GM12891 (cell line): ENCODE measurements at regions not wholly inside any gene's neighbourhood (a gene's known extent, or its start where the extent isn't known, plus 50 kb on each side); places are given as distances from the start of the nearest gene placed in this dataset.

ENCODE experiments used
- DNase-seq: peaks from one replicate; pipeline ENCODE4 v3.0.0; 2011; ENCODE audit warnings: low spot score; ENCODE audit not compliant: insufficient read length
- FAIRE-seq: peaks from 2 replicates; lab custom pipeline; 2011; peaks lifted over from hg19 to GRCh38; lab: Jason Lieb, UNC
- PAX5 ChIP-seq: IDR thresholded peaks from 2 replicates; pipeline ENCODE4 v1.6.1; 2011; ENCODE audit warnings: low read length, moderate library complexity, mild to moderate bottlenecking; ENCODE audit not compliant: insufficient read depth, severe bottlenecking
- POLR2A ChIP-seq: IDR thresholded peaks from 2 replicates; pipeline ENCODE4 v1.6.1; 2011; ENCODE audit warnings: low read depth, low read length, control low read depth
- POLR2AphosphoS5 ChIP-seq: IDR thresholded peaks from 2 replicates; pipeline ENCODE4 v1.6.1; 2011; ENCODE audit warnings: low read depth, low read length, control low read depth
- POU2F2 ChIP-seq: IDR thresholded peaks from 2 replicates; pipeline ENCODE4 v1.6.1; 2011; ENCODE audit warnings: low read depth, mild to moderate bottlenecking, control low read depth, low read length, moderate library complexity
- SPI1 ChIP-seq: IDR thresholded peaks from 2 replicates; pipeline ENCODE4 v1.6.1; 2011; ENCODE audit warnings: low read depth, low read length, control low read depth
- TAF1 ChIP-seq: IDR thresholded peaks from 2 replicates; pipeline ENCODE4 v1.6.1; 2011; ENCODE audit warnings: low read depth, low read length, control low read depth

DNA sequence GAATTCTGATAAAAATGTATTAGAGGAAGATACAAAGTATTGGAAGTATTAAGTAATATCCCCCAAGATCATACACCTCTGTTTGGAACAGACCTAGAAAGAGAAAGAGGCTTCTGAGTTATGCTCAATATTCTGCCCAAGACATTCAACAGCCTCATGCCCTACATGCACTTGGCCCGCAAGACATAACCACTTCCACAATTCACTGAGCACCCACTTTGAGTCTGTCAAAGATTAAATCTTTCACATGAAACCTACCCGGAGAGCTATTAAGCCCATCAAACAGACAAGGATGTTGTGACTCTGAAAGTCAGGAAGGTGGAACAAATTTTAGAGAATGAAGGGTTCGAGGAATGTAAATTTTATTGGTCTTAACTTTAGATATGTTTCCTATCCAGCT, 344.7 kb upstream of the SYT4 start:
- DNase-seq (no peak), FAIRE-seq (no peak)
- TF ChIP-seq PAX5 (no peak), TAF1 (no peak), POU2F2 (no peak), POLR2AphosphoS5 (no peak), POLR2A (no peak), SPI1 (no peak)

DNA sequence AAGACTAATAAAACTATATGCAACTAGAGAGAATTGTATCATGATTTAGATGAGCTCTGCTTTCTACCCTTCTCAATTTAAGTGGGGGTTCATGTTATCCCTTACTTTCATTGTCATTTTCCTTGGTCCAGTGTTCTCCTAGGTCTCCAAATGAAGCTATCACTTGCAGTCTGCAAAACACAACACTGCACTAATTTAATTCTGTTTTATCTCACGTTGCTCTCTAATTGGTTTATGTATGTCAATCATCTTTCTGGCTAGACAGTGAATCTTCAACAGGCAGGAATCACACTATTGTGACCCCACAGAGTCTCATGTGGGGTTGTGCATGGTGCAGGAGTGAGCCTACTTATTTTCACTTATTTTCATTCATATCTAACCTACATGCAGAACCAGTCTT, 348.3 kb upstream of the SYT4 start:
- FAIRE-seq = no peak
- no peak for DNase-seq
- TF ChIP-seq POLR2AphosphoS5 (no peak), SPI1 (no peak), POLR2A (no peak), POU2F2 (no peak), PAX5 (no peak), TAF1 (no peak)

DNA sequence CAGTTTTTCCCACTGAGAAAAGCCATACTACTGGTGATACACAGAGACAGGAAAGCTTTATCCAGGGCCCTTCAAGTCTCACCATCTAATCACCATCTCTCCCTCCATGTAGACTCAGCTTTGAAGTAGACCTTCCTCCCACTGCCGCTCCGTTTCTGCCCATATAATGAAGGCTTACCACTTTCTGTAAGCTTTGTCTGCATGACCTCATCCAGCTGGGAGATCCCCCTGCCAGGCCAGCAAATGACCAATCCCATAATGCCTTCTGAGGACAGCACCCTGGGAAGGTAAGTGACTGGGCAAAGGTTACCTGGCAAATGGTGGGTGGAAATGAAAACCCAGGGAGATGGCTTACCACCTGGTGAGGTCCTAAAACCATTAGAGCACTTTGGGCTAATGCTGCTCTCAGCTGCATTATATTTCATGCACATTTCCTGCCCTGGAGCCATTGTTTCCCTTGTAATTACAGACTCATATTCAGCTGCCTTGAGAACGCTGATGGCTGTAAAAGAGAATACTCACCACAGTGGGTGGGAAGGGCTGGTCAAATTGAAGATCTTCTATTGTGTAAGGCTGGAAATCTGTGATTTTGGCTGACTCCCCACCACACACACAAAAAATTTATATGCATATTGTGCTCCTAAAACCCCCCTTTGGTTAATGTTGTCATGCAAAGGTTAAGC, 350.7 kb upstream of the SYT4 start:
- DNase-seq = no peak
- FAIRE-seq = no peak
- no peak for TF ChIP-seq TAF1
- TF ChIP-seq POU2F2 = no peak
- TF ChIP-seq PAX5 = no peak
- TF ChIP-seq POLR2A = no peak
- TF ChIP-seq SPI1 = no peak
- TF ChIP-seq POLR2AphosphoS5 = no peak

DNA sequence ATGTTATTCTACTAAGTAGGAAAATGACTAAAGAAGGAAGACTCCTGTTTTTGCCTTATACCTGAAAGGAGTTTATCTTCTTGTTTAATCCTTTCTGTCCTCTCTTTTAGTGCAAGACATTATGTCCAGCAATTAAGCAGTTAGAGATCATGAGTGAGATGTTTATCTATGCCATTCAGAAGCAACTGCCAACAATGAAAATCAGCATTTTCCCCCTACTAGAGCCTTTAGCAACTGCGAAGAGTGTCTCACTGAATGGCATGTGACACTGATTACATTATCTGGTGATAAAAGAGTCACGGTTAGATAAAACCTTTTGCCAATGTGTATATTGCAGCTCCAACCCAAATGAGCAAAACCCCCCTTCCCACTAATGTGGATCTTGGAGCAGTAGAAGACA, 357.7 kb upstream of the SYT4 start:
- FAIRE-seq = no peak
- no peak for DNase-seq
- no peak for TF ChIP-seq SPI1
- no peak for TF ChIP-seq POLR2A

DNA sequence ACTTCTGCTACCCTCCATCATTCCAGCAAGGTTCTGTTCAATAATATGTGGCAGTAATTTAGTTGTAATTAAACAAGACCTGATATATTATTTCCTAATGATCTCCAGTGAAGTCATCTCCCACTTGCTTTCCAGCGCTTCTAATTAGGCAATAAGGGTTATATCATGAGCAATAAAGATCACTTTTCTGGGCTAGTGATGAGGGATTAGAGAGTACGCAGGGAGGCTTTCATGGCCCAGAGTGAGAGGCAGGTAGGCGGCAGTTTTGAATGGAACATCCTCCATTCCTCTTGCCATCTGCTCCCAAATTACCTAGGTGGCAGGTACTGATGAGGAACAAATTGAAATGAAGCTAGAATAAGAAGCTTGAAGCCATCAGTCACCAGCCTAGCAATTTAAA, 358.1 kb upstream of the SYT4 start:
- FAIRE-seq (no peak), DNase-seq (no peak)
- TF ChIP-seq POLR2AphosphoS5 (no peak), PAX5 (no peak), SPI1 (no peak), TAF1 (no peak), POLR2A (no peak), POU2F2 (no peak)

DNA sequence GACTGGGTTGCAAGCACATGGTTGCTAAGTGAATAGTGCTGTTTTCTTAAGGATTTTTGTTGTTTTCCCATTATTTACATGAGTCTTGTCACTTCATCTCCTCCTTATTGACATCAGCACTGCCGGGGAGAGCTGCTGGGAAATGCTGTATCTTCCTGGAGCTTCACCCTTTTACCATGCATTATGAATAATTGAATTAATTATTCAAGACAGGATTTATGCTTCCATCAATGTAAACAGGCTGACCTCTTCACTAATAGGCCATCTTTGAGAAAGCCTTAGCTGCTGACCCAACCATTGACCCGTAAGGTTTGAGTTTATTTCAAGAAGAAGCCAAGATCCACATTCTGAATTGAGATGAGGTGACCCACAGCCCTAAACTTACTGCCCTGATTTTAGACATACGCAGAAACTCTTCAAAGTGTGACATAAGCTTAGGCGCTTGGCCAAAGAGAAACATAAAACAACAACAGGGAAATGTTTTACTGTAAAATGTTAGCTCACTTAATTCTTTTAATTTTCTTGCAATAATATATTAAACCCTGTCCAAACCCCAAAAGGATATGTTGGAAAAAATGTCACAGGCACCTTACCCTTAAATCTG, 365.5 kb upstream of the SYT4 start:
- DNase-seq = no peak
- TF ChIP-seq SPI1 (no peak), TAF1 (no peak), POLR2AphosphoS5 (no peak), POU2F2 (no peak), PAX5 (no peak), POLR2A (no peak)
- no peak for FAIRE-seq

DNA sequence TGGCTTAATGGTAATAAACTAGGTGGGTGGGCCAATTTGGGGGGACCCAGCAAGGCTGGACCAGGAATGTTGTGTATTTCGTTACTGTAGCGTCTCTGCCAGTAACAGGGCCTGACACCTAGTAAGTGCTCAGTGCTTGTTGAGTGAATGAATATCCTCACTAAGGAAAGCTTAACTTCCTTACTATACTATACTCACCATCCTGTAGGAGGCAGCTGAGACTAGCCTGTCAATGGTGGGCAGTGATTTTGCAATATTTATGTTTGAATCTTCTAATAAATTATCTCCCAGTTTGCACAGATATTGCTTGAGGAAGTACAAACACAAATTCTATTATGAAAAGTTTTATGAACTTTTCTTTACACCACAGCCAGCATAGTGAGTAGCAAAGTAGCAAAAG, 370.7 kb upstream of the SYT4 start:
- FAIRE-seq (no peak), DNase-seq (no peak)
- TF ChIP-seq POU2F2 = no peak
- no peak for TF ChIP-seq POLR2AphosphoS5
- no peak for TF ChIP-seq TAF1
- TF ChIP-seq SPI1 = no peak

DNA sequence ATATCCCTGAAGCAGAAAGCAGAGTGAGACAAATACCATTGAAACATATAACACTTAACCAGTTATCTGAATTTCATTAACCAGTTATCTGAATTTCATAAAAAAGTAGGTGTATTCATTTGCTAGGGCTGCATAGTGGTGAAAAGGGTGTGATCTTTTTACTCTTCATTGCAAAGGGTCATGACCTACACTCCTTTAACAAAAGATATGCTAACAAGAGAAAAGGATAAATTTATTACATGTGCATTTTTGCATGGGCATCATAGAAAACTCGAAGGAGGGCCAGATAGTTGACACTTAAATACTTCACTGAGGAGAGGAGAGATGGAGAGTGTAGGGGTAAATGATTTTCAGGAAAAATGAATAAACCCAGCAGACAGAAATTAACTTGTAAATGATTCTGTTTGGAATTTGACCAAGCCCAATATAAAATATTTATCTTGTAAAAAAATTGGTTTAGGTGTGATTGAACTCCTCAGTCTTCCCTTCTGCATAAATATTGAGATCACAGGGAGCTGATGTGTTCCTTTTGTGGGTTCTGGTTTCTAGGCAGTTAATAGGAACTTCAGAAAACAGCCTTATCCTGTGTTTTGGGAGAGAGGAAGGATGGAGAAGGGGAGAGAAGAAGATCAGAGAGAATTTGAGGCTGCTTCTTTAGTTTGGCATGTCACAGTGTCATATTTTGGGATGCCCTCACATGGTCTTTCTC, 372.5 kb upstream of the SYT4 start:
- no peak for FAIRE-seq
- TF ChIP-seq POLR2AphosphoS5 (no peak), PAX5 (no peak), POU2F2 (no peak), TAF1 (no peak), POLR2A (no peak), SPI1 (no peak)
- no peak for DNase-seq

DNA sequence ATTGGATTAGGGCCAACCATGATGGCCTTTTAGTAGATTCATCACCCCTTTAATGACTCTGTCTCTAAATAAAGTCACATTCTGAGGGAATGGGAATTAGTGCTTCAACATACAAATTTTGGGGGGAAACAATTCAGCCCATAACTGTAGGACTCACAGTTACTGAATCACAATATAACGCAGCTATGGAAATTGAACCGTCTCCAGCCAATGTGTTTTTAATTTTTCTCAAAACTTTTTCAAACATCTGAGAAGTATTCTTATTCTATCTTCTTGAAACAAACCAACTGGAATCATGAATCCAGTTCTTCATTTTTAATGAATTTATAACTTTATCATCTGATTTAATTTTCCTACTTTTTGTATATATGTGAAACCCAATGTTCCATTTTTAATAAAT, 373.1 kb upstream of the SYT4 start:
- no peak for TF ChIP-seq PAX5
- TF ChIP-seq POLR2A = no peak
- no peak for TF ChIP-seq TAF1
- TF ChIP-seq POLR2AphosphoS5 = no peak
- no peak for TF ChIP-seq SPI1
- TF ChIP-seq POU2F2 = no peak
- no peak for FAIRE-seq
- no peak for DNase-seq
